ENCODE measurements at regions not wholly inside any gene's neighbourhood (a gene's known extent, or its start where the extent isn't known, plus 50 kb on each side); places are given as distances from the start of the nearest gene placed in this dataset.

- H3K4me1 Mint-ChIP-seq (ENCODE audit: low read depth): no peaks in the 10 kb centered on the region
- H3K4me3 Mint-ChIP-seq (ENCODE audit: unreplicated experiment): no peak overlapping the region
- TF ChIP-seq CTCF (IDR thresholded peaks at IDR 0.05): no peak
- H3K9me3 Mint-ChIP-seq (ENCODE audit: low read depth): no peaks in the 10 kb centered on the region
- no peak overlapping the region for H3K27ac Mint-ChIP-seq (ENCODE audit: unreplicated experiment)
- no peaks in the 10 kb centered on the region for H3K36me3 Mint-ChIP-seq (ENCODE audit: low read depth)
- no peak for DNase-seq (ENCODE audit: low spot score)
- H3K27me3 Mint-ChIP-seq (ENCODE audit: low read depth): peaks cover 55% of the 10 kb centered on the region
Observed at GRCh38 chr5:141743866-141744272, 61.8 kb upstream of the ARAP3 start.

- TF ChIP-seq CTCF (IDR thresholded peaks at IDR 0.05): no peak
- no peak for DNase-seq (ENCODE audit: low spot score)
- Mint-ChIP-seq H3K9me3 (ENCODE audit: low read depth) (no peaks in the 10 kb centered on the region), H3K27me3 (ENCODE audit: low read depth) (peaks cover 53% of the 10 kb centered on the region), H3K4me3 (ENCODE audit: unreplicated experiment) (no peak overlapping the region), H3K36me3 (ENCODE audit: low read depth) (no peaks in the 10 kb centered on the region), H3K27ac (ENCODE audit: unreplicated experiment) (no peak overlapping the region), H3K4me1 (ENCODE audit: low read depth) (no peaks in the 10 kb centered on the region)
Observed at GRCh38 chr5:141742866-141743851, 61.1 kb upstream of the ARAP3 start.

GRCh38 chr5:141742144-141742543 is 60.1 kb upstream of the ARAP3 start:
- no peak for TF ChIP-seq CTCF (IDR thresholded peaks at IDR 0.05)
- H3K27ac Mint-ChIP-seq (ENCODE audit: unreplicated experiment): no peak overlapping the region
- H3K36me3 Mint-ChIP-seq (ENCODE audit: low read depth): no peaks in the 10 kb centered on the region
- H3K4me3 Mint-ChIP-seq (ENCODE audit: unreplicated experiment): no peak overlapping the region
- no peaks in the 10 kb centered on the region for H3K9me3 Mint-ChIP-seq (ENCODE audit: low read depth)
- peaks cover 56% of the 10 kb centered on the region for H3K27me3 Mint-ChIP-seq (ENCODE audit: low read depth)
- no peak for DNase-seq (ENCODE audit: low spot score)
- H3K4me1 Mint-ChIP-seq (ENCODE audit: low read depth): no peaks in the 10 kb centered on the region

- peaks cover 56% of the 10 kb centered on the region for H3K27me3 Mint-ChIP-seq (ENCODE audit: low read depth)
Observed at GRCh38 chr5:141740885-141741284, 58.9 kb upstream of the ARAP3 start.

GRCh38 chr5:141737535-141737934 is 55.5 kb upstream of the ARAP3 start:
- Mint-ChIP-seq H3K4me1 (ENCODE audit: low read depth) (no peaks in the 10 kb centered on the region), H3K4me3 (ENCODE audit: unreplicated experiment) (no peak overlapping the region), H3K27ac (ENCODE audit: unreplicated experiment) (no peak overlapping the region), H3K9me3 (ENCODE audit: low read depth) (no peaks in the 10 kb centered on the region), H3K27me3 (ENCODE audit: low read depth) (peaks cover 49% of the 10 kb centered on the region), H3K36me3 (ENCODE audit: low read depth) (no peaks in the 10 kb centered on the region)
- no peak for TF ChIP-seq CTCF (IDR thresholded peaks at IDR 0.05)
- DNase-seq (ENCODE audit: low spot score): no peak

More at GRCh38 chr5:141740885-141741284, 58.9 kb upstream of the ARAP3 start:
- no peaks in the 10 kb centered on the region for H3K4me1 Mint-ChIP-seq (ENCODE audit: low read depth)
- no peak overlapping the region for H3K4me3 Mint-ChIP-seq (ENCODE audit: unreplicated experiment)
- H3K27ac Mint-ChIP-seq (ENCODE audit: unreplicated experiment): no peak overlapping the region
- no peak for DNase-seq (ENCODE audit: low spot score)
- TF ChIP-seq CTCF (IDR thresholded peaks at IDR 0.05): no peak
- H3K9me3 Mint-ChIP-seq (ENCODE audit: low read depth): no peaks in the 10 kb centered on the region
- no peaks in the 10 kb centered on the region for H3K36me3 Mint-ChIP-seq (ENCODE audit: low read depth)

Measured in chondrocyte (in vitro differentiated cells).